HG02885 (cell line): ENCODE measurements at regions not wholly inside any gene's neighbourhood (a gene's known extent, or its start where the extent isn't known, plus 50 kb on each side); places are given as distances from the start of the nearest gene placed in this dataset.

Experiments used
- ATAC-seq: cut with Tn5 transposase; IDR thresholded peaks from one replicate; pipeline ENCODE4 v1.9.1; 2021; ENCODE audit warnings: mild to moderate bottlenecking; ENCODE audit not compliant: unreplicated experiment, poor library complexity

- no peak for ATAC-seq
Measured at GRCh38 chr11:105202844-105203548, 63.4 kb upstream of the CARD18 start.

- ATAC-seq: no peak
Measured at GRCh38 chr11:105202422-105202821, 62.9 kb upstream of the CARD18 start.

GRCh38 chr11:105201166-105201565 is 61.6 kb upstream of the CARD18 start:
- no peak for ATAC-seq

GRCh38 chr11:105197071-105197815 is 57.7 kb upstream of the CARD18 start:
- ATAC-seq: no peak

- no peak for ATAC-seq
Measured at GRCh38 chr11:105193260-105193659, 53.7 kb upstream of the CARD18 start.

- peak; percentile 45 for ATAC-seq
Measured at GRCh38 chr11:105192115-105192514, 52.5 kb upstream of the CARD18 start.

GRCh38 chr11:105189581-105189980 is 50.0 kb upstream of the CARD18 start:
- ATAC-seq: no peak
